HepG2 (cell line): ENCODE measurements at regions not wholly inside any gene's neighbourhood (a gene's known extent, or its start where the extent isn't known, plus 50 kb on each side); places are given as distances from the start of the nearest gene placed in this dataset.

Experiments
- ATAC-seq: fragments of 200-7000 bp; cut with Tn5 transposase; 3 replicates; pipeline ENCODE4 v1.9.1; 2020; ENCODE audit warnings: mild to moderate bottlenecking, moderate library complexity
- BruUV-seq: library from RNA; stranded (reverse); fragments of 400-500 nt; replicated peaks from 2 replicates; lab custom pipeline; 2021; lab: Mats Ljungman, UMichigan
- CTCF ChIA-PET: fragments of 300-600 bp; formaldehyde crosslinking; extraction: SDS; loops from one replicate; lab custom pipeline; 2021; ENCODE audit warnings: low total read pairs, inconsistent platforms, low intra/inter-chr PET ratio; lab: Yijun Ruan, JAX
- POLR2A ChIA-PET: fragments of 350-600 bp; sonication (Branson Sonifier 250); formaldehyde crosslinking; loops from one replicate; lab custom pipeline; 2020; ENCODE audit warnings: antibody characterized with exemption, inconsistent platforms; lab: Yijun Ruan, JAX
- DNase-seq: peaks from one replicate; pipeline ENCODE4 v3.0.0-alpha.2; 2015; ENCODE audit warnings: low spot score
- FAIRE-seq: peaks from 3 replicates; lab custom pipeline; 2011; peaks lifted over from hg19 to GRCh38; lab: Jason Lieb, UNC
- H2AFZ ChIP-seq: one replicate; pipeline ENCODE4 v1.6.1; 2011; ENCODE audit warnings: low read length, inconsistent platforms
- H3K27ac ChIP-seq: fragments of 300-600 bp; 3 replicates; pipeline ENCODE4 v1.8.0; 2011; ENCODE audit warnings: mixed run types, mild to moderate bottlenecking, mixed read lengths, low read length, inconsistent platforms; ENCODE audit not compliant: insufficient read depth; ENCODE audit errors: extremely low read length
- H3K27me3 ChIP-seq, 2 experiments: fragments of 200-600 bp in 1 of 2; 2 replicates in 1 of 2; 3 replicates in 1 of 2; pipeline versions ENCODE4 v1.6.0 to v1.8.0; 2011; ENCODE audit warnings: low read length in 2 of 2, mild to moderate bottlenecking in 2 of 2, moderate library complexity in 2 of 2, inconsistent platforms in 1 of 2; ENCODE audit not compliant: insufficient read depth in 2 of 2, control insufficient read depth in 1 of 2
- H3K36me3 ChIP-seq, 2 experiments: fragments of 200-600 bp in 1 of 2; replicated peaks in 1 of 2; 2 replicates in 1 of 2; 3 replicates in 1 of 2; pipeline versions ENCODE4 v1.5.1 to v1.8.0; 2011; ENCODE audit warnings: low read length in 2 of 2, inconsistent platforms in 1 of 2; ENCODE audit not compliant: insufficient read depth in 2 of 2, control insufficient read depth in 1 of 2
- H3K4me1 ChIP-seq: 2 replicates; pipeline ENCODE4 v1.5.1; 2012; ENCODE audit warnings: low read length, inconsistent platforms; ENCODE audit not compliant: insufficient read depth
- H3K4me2 ChIP-seq: 2 replicates; pipeline ENCODE4 v1.6.0; 2011; ENCODE audit warnings: low read depth, low read length, inconsistent platforms
- H3K4me3 ChIP-seq, 3 experiments: fragments of 200-600 bp in 1 of 3; sonication (generic), shearing (Covaris generic) in 1 of 3; replicated peaks in 1 of 3; 2 replicates each; pipeline ENCODE4 v1.5.1; 2011 to 2016; ENCODE audit warnings: low read length in 3 of 3, inconsistent platforms in 2 of 3, low read depth in 2 of 3, mild to moderate bottlenecking in 2 of 3, control low read depth in 1 of 3, mixed read lengths in 1 of 3; ENCODE audit not compliant: insufficient read depth in 1 of 3
- H3K79me2 ChIP-seq: one replicate; pipeline ENCODE4 v1.6.1; 2011; ENCODE audit warnings: low read length, inconsistent platforms; ENCODE audit not compliant: insufficient read depth
- H3K9ac ChIP-seq: 2 replicates; pipeline ENCODE4 v1.6.0; 2011; ENCODE audit warnings: mild to moderate bottlenecking, low read depth, low read length, inconsistent platforms; ENCODE audit not compliant: insufficient read depth
- H3K9me3 ChIP-seq: 2 replicates; pipeline ENCODE4 v1.5.1; 2012; ENCODE audit warnings: mild to moderate bottlenecking, low read length
- H4K20me1 ChIP-seq: 2 replicates; pipeline ENCODE4 v1.6.0; 2011; ENCODE audit warnings: inconsistent platforms, mild to moderate bottlenecking, low read length, moderate library complexity; ENCODE audit not compliant: insufficient read depth
- ZNF280B ChIP-seq: sonication (generic); formaldehyde crosslinking; IDR thresholded peaks from 2 replicates; pipeline ENCODE4 v1.5.0; 2020; ENCODE audit warnings: missing genetic modification reagents, mild to moderate bottlenecking, borderline replicate concordance
- ZNF569 ChIP-seq: sonication (generic); formaldehyde crosslinking; IDR thresholded peaks from 2 replicates; pipeline ENCODE4 v1.5.0; 2020; ENCODE audit warnings: mild to moderate bottlenecking, missing genetic modification reagents, moderate library complexity, borderline replicate concordance
- ZNF776 ChIP-seq: sonication (generic); formaldehyde crosslinking; IDR thresholded peaks from 2 replicates; pipeline ENCODE4 v1.4.0; 2020; ENCODE audit warnings: mild to moderate bottlenecking, missing genetic modification reagents
- ZNF800 ChIP-seq: sonication (generic); formaldehyde crosslinking; IDR thresholded peaks from 2 replicates; pipeline ENCODE4 v1.4.0; 2020; ENCODE audit warnings: missing genetic modification reagents
- whole genome bisulfite sequencing: methylation state at CpG from one replicate; pipeline ENCODE4 v1.1.6; 2017; ENCODE audit warnings: low lambda C conversion rate; 5-methylcytosine and 5-hydroxymethylcytosine counted together
- in situ Hi-C: cut with HindIII; loops from 2 replicates; pipeline ENCODE4 v1.10.0; 2017; ENCODE audit warnings: low pct_unique_long_range_greater_than_20kb; ENCODE audit not compliant: extremely low pct_ligation_motif_present
- intact Hi-C: fragments of 100-400 bp; cut with micrococcal nuclease; formaldehyde crosslinking; loops from one replicate; pipeline ENCODE4 v1.10.0; 2022; ENCODE audit not compliant: unreplicated experiment
- TF ChIP-seq, protein P1 (sequence below): sonication (generic); formaldehyde crosslinking; IDR thresholded peaks from 2 replicates; pipeline ENCODE4 v1.4.0; 2020; ENCODE audit warnings: mild to moderate bottlenecking, low read depth, missing genetic modification reagents

DNA sequence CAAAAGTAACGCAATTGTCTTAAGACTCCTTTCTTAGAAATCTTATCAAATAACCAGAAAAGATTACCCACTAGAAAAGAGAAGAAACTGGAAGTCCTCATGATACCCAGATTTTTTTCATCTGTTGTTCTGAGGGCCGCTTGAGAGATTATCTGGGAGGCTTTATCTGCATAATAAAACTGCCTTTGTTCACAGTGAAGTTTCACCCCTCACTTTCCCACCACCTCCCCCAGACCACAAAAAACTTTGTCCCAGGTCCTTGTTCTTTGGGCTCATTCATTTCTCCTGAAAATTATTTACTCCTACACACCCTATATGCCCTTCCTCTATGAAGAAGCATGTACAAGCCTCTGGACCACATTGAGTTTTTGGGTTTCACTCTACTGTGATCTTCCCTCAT is 745.1 kb upstream of the COBL start:
- WGBS = 2% methylated on average over 2 of the region's 2 CpGs
- ATAC-seq = no peak
- in situ Hi-C loops = no loop called here

GRCh38 chr7:52053525-52053924 is 736.9 kb upstream of the COBL start:
- in situ Hi-C loops = no loop called here
- CTCF ChIA-PET = no interaction called here
- FAIRE-seq = no peak

More for the DNA sequence above, 745.1 kb upstream of the COBL start:
- BruUV-seq = no TSS peak
- Histone ChIP-seq H3K36me3 (no peaks in the 10 kb centered on the region), H3K4me3 (no peak overlapping the region), H3K27me3 (no peaks in the 10 kb centered on the region), H3K79me2 (no peaks in the 10 kb centered on the region), H4K20me1 (no peaks in the 10 kb centered on the region), H3K4me1 (no peaks in the 10 kb centered on the region), H3K9me3 (no peaks in the 10 kb centered on the region), H2AFZ (no peak overlapping the region), H3K27ac (no peak overlapping the region), H3K9ac (no peak overlapping the region), H3K4me2 (no peak overlapping the region)
- ChIA-PET CTCF (no interaction called here), POLR2A (no interaction called here)
- TF ChIP-seq ZNF280B = no peak
- FAIRE-seq (no peak), DNase-seq (no peak)
- intact Hi-C loops = no loop called here

More at GRCh38 chr7:52053525-52053924, 736.9 kb upstream of the COBL start:
- Histone ChIP-seq H3K79me2 (no peaks in the 10 kb centered on the region), H3K9ac (no peak overlapping the region), H3K4me1 (no peaks in the 10 kb centered on the region), H3K9me3 (no peaks in the 10 kb centered on the region), H4K20me1 (no peaks in the 10 kb centered on the region), H3K27me3 (no peaks in the 10 kb centered on the region), H3K4me2 (no peak overlapping the region), H3K27ac (no peak overlapping the region), H3K4me3 (no peak overlapping the region), H3K36me3 (no peaks in the 10 kb centered on the region), H2AFZ (no peak overlapping the region)
- DNase-seq = no peak
- intact Hi-C loops = no loop called here
- POLR2A ChIA-PET = no interaction called here
- BruUV-seq = no TSS peak
- WGBS = 0% methylated on average over 1 of the region's 1 CpG
- ATAC-seq = no peak
- no peak for TF ChIP-seq ZNF776 (CRISPR knock-in tag)
- TF ChIP-seq, protein P1, sequence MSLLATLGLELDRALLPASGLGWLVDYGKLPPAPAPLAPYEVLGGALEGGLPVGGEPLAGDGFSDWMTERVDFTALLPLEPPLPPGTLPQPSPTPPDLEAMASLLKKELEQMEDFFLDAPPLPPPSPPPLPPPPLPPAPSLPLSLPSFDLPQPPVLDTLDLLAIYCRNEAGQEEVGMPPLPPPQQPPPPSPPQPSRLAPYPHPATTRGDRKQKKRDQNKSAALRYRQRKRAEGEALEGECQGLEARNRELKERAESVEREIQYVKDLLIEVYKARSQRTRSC (CRISPR knock-in tag) = no peak
- TF ChIP-seq ZNF569 (CRISPR knock-in tag) = no peak
- no peak for TF ChIP-seq ZNF800 (CRISPR knock-in tag)
